Esophagus muscularis mucosa (tissue), 3 donors: ENCODE measurements at regions not wholly inside any gene's neighbourhood (a gene's known extent, or its start where the extent isn't known, plus 50 kb on each side); places are given as distances from the start of the nearest gene placed in this dataset.

Source experiments
- EP300 ChIP-seq: sonication (generic); formaldehyde crosslinking; IDR thresholded peaks from one replicate; pipeline ENCODE4 v1.6.1; 2017; ENCODE audit warnings: antibody characterized with exemption
- POLR2A ChIP-seq: fragments of 450-650 bp; IDR thresholded peaks from one replicate; pipeline ENCODE4 v1.6.1; 2017; ENCODE audit warnings: antibody characterized with exemption, moderate library complexity, mild to moderate bottlenecking, low read depth
- POLR2AphosphoS5 ChIP-seq, 2 donors: sonication (generic); formaldehyde crosslinking; IDR thresholded peaks; one replicate each; pipeline ENCODE4 v1.6.1; 2017; ENCODE audit warnings: antibody characterized with exemption in 2 of 2

DNA sequence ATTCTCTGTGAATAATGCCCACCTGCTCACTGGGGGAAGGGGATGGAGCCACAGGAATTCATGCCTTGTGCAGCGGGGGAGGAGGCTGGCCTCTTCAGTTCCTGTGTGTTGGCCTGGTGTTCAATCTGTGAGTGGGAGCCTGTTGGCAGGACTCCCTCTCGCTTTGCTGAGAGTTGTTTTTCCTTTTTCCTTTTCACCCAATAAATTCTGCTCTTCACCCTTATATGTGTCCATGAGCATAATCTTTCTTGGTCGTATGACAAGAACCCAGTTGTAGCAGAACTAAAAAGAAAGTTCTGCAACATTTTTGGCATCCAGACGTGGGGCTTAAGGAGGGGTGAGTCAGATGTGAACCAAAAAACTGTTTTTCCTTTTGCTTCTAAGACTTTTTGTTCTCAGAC is 235.2 kb upstream of the HDX start:
- TF ChIP-seq POLR2A (no peak), POLR2AphosphoS5 (IDR thresholded peaks at IDR 0.05) (no peak), EP300 (no peak)
